ENCODE measurements at regions not wholly inside any gene's neighbourhood (a gene's known extent, or its start where the extent isn't known, plus 50 kb on each side); places are given as distances from the start of the nearest gene placed in this dataset.

- Histone ChIP-seq H3K27me3 (ENCODE audit: control insufficient read depth, insufficient read depth, low read length) (no peaks in the 10 kb centered on the region), H3K4me3 (ENCODE audit: low read length) (no peak overlapping the region), H3K9me3 (ENCODE audit: control insufficient read depth, insufficient read depth, low read length) (no peaks in the 10 kb centered on the region), H3K4me1 (ENCODE audit: control insufficient read depth, insufficient read depth, low read length) (no peaks in the 10 kb centered on the region), H3K36me3 (ENCODE audit: control insufficient read depth, insufficient read depth, low read length) (no peaks in the 10 kb centered on the region), H3K27ac (ENCODE audit: low read length) (no peak overlapping the region)
- TF ChIP-seq, protein P1, sequence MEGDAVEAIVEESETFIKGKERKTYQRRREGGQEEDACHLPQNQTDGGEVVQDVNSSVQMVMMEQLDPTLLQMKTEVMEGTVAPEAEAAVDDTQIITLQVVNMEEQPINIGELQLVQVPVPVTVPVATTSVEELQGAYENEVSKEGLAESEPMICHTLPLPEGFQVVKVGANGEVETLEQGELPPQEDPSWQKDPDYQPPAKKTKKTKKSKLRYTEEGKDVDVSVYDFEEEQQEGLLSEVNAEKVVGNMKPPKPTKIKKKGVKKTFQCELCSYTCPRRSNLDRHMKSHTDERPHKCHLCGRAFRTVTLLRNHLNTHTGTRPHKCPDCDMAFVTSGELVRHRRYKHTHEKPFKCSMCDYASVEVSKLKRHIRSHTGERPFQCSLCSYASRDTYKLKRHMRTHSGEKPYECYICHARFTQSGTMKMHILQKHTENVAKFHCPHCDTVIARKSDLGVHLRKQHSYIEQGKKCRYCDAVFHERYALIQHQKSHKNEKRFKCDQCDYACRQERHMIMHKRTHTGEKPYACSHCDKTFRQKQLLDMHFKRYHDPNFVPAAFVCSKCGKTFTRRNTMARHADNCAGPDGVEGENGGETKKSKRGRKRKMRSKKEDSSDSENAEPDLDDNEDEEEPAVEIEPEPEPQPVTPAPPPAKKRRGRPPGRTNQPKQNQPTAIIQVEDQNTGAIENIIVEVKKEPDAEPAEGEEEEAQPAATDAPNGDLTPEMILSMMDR (IDR thresholded peaks at IDR 0.05): no peak
- WGBS (ENCODE audit: insufficient coverage): 96% methylated on average over 1 of the region's 3 CpGs
- Mint-ChIP-seq H3K36me3 (peaks cover 7% of the 10 kb centered on the region), H3K27ac (no peak overlapping the region), H3K4me3 (no peak overlapping the region), H3K4me1 (no peaks in the 10 kb centered on the region), H3K27me3 (ENCODE audit: low read depth in 2 of 2) (peaks cover 2 to 17% of the 10 kb centered on the region in 2 donors), H3K9me3 (peaks cover 0 to 2% of the 10 kb centered on the region in 2 donors)
- ATAC-seq: no peak
- intact Hi-C loops (cut with micrococcal nuclease): no loop called here
- DNase-seq: no peak
Measured at GRCh38 chr14:66228267-66228970, 257.8 kb upstream of the CCDC196 start.

DNA sequence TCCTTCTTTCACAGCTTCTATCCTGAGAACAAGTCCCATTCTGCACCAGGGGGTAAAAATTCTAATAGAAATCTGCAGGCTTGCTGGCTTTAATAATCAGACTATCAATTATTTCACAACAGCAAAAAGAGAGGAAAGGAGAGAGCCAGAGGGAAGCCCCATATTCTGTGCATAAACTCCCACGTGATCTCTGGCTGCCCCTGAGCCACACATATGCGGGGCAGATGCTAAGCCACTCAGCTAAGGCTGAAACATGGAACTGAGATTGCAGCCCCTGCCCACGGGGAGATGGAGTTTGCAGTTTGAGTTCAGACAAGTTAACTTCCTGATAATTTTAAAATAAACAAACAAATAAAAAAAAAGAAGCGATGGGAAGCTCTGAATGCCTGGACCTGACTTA is 254.4 kb upstream of the CCDC196 start:
- Histone ChIP-seq H3K9me3 (ENCODE audit: control insufficient read depth, insufficient read depth, low read length) (no peaks in the 10 kb centered on the region), H3K27ac (ENCODE audit: low read length) (no peak overlapping the region)

GRCh38 chr14:66233591-66233990 is 252.6 kb upstream of the CCDC196 start:
- Mint-ChIP-seq H3K4me1 (no peaks in the 10 kb centered on the region), H3K9me3 (peaks cover 0 to 2% of the 10 kb centered on the region in 2 donors), H3K27ac (no peak overlapping the region), H3K36me3 (peaks cover 7% of the 10 kb centered on the region), H3K4me3 (no peak overlapping the region), H3K27me3 (ENCODE audit: low read depth in 2 of 2) (peaks cover 7 to 17% of the 10 kb centered on the region in 2 donors)
- H3K27ac ChIP-seq (ENCODE audit: low read length): no peak overlapping the region
- ATAC-seq (no peak), DNase-seq (no peak)
- H3K9me3 ChIP-seq (ENCODE audit: control insufficient read depth, insufficient read depth, low read length): no peaks in the 10 kb centered on the region
- no peaks in the 10 kb centered on the region for H3K4me1 ChIP-seq (ENCODE audit: control insufficient read depth, insufficient read depth, low read length)
- H3K36me3 ChIP-seq (ENCODE audit: control insufficient read depth, insufficient read depth, low read length): no peaks in the 10 kb centered on the region
- intact Hi-C loops (cut with micrococcal nuclease): no loop called here
- WGBS (ENCODE audit: insufficient coverage): 64% methylated on average over 4 of the region's 4 CpGs
- TF ChIP-seq, protein P1 (IDR thresholded peaks at IDR 0.05): no peak
- H3K4me3 ChIP-seq (ENCODE audit: low read length): no peak overlapping the region
- no peaks in the 10 kb centered on the region for H3K27me3 ChIP-seq (ENCODE audit: control insufficient read depth, insufficient read depth, low read length)

More for the DNA sequence above, 254.4 kb upstream of the CCDC196 start:
- Mint-ChIP-seq H3K4me3 (no peak overlapping the region), H3K27me3 (ENCODE audit: low read depth in 2 of 2) (peaks cover 7 to 17% of the 10 kb centered on the region in 2 donors), H3K9me3 (peaks cover 0 to 2% of the 10 kb centered on the region in 2 donors), H3K27ac (no peak overlapping the region), H3K36me3 (peaks cover 7% of the 10 kb centered on the region), H3K4me1 (no peaks in the 10 kb centered on the region)
- Histone ChIP-seq H3K4me1 (ENCODE audit: control insufficient read depth, insufficient read depth, low read length) (no peaks in the 10 kb centered on the region), H3K4me3 (ENCODE audit: low read length) (no peak overlapping the region), H3K27me3 (ENCODE audit: control insufficient read depth, insufficient read depth, low read length) (no peaks in the 10 kb centered on the region), H3K36me3 (ENCODE audit: control insufficient read depth, insufficient read depth, low read length) (no peaks in the 10 kb centered on the region)
- intact Hi-C loops (cut with micrococcal nuclease): no loop called here
- DNase-seq (no peak), ATAC-seq (no peak)
- TF ChIP-seq, protein P1 (IDR thresholded peaks at IDR 0.05): no peak
- 35% methylated on average over 3 of the region's 4 CpGs for WGBS (ENCODE audit: insufficient coverage)

DNA sequence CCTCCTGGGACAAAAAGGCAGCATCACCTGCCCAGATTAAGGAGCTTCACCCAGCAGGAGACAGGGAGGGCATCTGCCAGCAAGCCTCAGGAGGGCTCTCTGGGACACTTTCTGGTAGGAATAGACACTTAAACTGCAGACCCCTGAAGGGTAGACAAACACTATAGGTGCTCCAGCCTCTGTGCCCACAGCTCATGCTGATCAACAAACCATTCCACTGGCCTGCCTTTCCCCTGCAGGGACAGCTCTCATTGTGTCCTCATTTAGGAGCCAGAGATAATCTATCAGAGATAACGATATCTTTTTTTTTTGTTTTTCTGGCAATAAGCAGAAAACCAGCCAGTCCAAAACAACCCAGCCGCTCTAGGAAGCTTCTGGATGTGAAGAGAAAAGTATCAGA is 251.8 kb upstream of the CCDC196 start:
- H3K27ac ChIP-seq (ENCODE audit: low read length): no peak overlapping the region
- ATAC-seq (no peak), DNase-seq (no peak)
- intact Hi-C loops (cut with micrococcal nuclease): no loop called here
- no peaks in the 10 kb centered on the region for H3K36me3 ChIP-seq (ENCODE audit: control insufficient read depth, insufficient read depth, low read length)
- Mint-ChIP-seq H3K27me3 (ENCODE audit: low read depth in 2 of 2) (peaks cover 7 to 17% of the 10 kb centered on the region in 2 donors), H3K27ac (no peak overlapping the region), H3K4me1 (no peaks in the 10 kb centered on the region), H3K36me3 (peaks cover 7% of the 10 kb centered on the region), H3K4me3 (no peak overlapping the region), H3K9me3 (no peaks in the 10 kb centered on the region)
- 80% methylated on average over 1 of the region's 2 CpGs for whole genome bisulfite sequencing (ENCODE audit: insufficient coverage)
- TF ChIP-seq, protein P1 (IDR thresholded peaks at IDR 0.05): no peak
- H3K4me1 ChIP-seq (ENCODE audit: control insufficient read depth, insufficient read depth, low read length): no peaks in the 10 kb centered on the region
- no peak overlapping the region for H3K4me3 ChIP-seq (ENCODE audit: low read length)
- H3K27me3 ChIP-seq (ENCODE audit: control insufficient read depth, insufficient read depth, low read length): no peaks in the 10 kb centered on the region
- H3K9me3 ChIP-seq (ENCODE audit: control insufficient read depth, insufficient read depth, low read length): no peaks in the 10 kb centered on the region

All from natural killer cell (primary cell).